ENCODE measurements at regions not wholly inside any gene's neighbourhood (a gene's known extent, or its start where the extent isn't known, plus 50 kb on each side); places are given as distances from the start of the nearest gene placed in this dataset.

GRCh38 chr10:8401531-8401930 lies 347.0 kb downstream of the GATA3 start:
- DNase-seq (ENCODE audit: low read depth): no peak
- no peak overlapping the region for H3K4me3 ChIP-seq (ENCODE audit: low read depth, low read length)
- TF ChIP-seq CTCF (IDR thresholded peaks at IDR 0.05; ENCODE audit: low read depth, low read length, missing control alignments): no peak

- no peak overlapping the region for H3K4me3 ChIP-seq (ENCODE audit: low read depth, low read length)
- no peak for TF ChIP-seq CTCF (IDR thresholded peaks at IDR 0.05; ENCODE audit: low read depth, low read length, missing control alignments)
- no peak for DNase-seq (ENCODE audit: low read depth)
Observed at GRCh38 chr10:8402576-8402975, 348.1 kb downstream of the GATA3 start.

GRCh38 chr10:8403711-8404371 lies 349.4 kb downstream of the GATA3 start:
- H3K4me3 ChIP-seq (ENCODE audit: low read depth, low read length): no peak overlapping the region
- DNase-seq (ENCODE audit: low read depth): no peak
- peak; percentile 11 for TF ChIP-seq CTCF (IDR thresholded peaks at IDR 0.05; ENCODE audit: low read depth, low read length, missing control alignments)

- TF ChIP-seq CTCF (IDR thresholded peaks at IDR 0.05; ENCODE audit: low read depth, low read length, missing control alignments): no peak
- no peak overlapping the region for H3K4me3 ChIP-seq (ENCODE audit: low read depth, low read length)
- peak; percentile 26 for DNase-seq (ENCODE audit: low read depth)
Observed at GRCh38 chr10:8404721-8405120, 350.2 kb downstream of the GATA3 start.

GRCh38 chr10:8405596-8405995 lies 351.1 kb downstream of the GATA3 start:
- no peak for DNase-seq (ENCODE audit: low read depth)
- H3K4me3 ChIP-seq (ENCODE audit: low read depth, low read length): no peak overlapping the region
- TF ChIP-seq CTCF (IDR thresholded peaks at IDR 0.05; ENCODE audit: low read depth, low read length, missing control alignments): no peak

GRCh38 chr10:8407501-8408021 lies 353.1 kb downstream of the GATA3 start:
- TF ChIP-seq CTCF (IDR thresholded peaks at IDR 0.05; ENCODE audit: low read depth, low read length, missing control alignments): no peak
- no peak for DNase-seq (ENCODE audit: low read depth)
- H3K4me3 ChIP-seq (ENCODE audit: low read depth, low read length): no peak overlapping the region

- no peak for TF ChIP-seq CTCF (IDR thresholded peaks at IDR 0.05; ENCODE audit: low read depth, low read length, missing control alignments)
- H3K4me3 ChIP-seq (ENCODE audit: low read depth, low read length): no peak overlapping the region
- DNase-seq (ENCODE audit: low read depth): no peak
Observed at GRCh38 chr10:8410506-8410905, 356.0 kb downstream of the GATA3 start.
